Hepatocyte (in vitro differentiated cells): ENCODE measurements at regions not wholly inside any gene's neighbourhood (a gene's known extent, or its start where the extent isn't known, plus 50 kb on each side); places are given as distances from the start of the nearest gene placed in this dataset.
A peak's percentile ranks its signal among the peaks of the same experiment; 100 is the strongest.

Experiments
- DNase-seq: peaks from one replicate; pipeline ENCODE4 v3.0.0-alpha.2; 2016; ENCODE audit warnings: low spot score
- H2AFZ ChIP-seq: fragments of 200-600 bp; sonication (generic); 2 replicates; pipeline ENCODE4 v1.6.0; 2016; ENCODE audit warnings: antibody characterized with exemption, mild to moderate bottlenecking
- H3K27ac ChIP-seq: fragments of 200-600 bp; sonication (generic); 2 replicates; pipeline ENCODE4 v1.5.1; 2016; ENCODE audit warnings: mild to moderate bottlenecking
- H3K27me3 ChIP-seq: fragments of 200-600 bp; sonication (generic); 2 replicates; pipeline ENCODE4 v1.6.1; 2016
- H3K36me3 ChIP-seq: fragments of 200-600 bp; sonication (generic); replicated peaks from 2 replicates; pipeline ENCODE4 v1.5.1; 2016; ENCODE audit warnings: low read depth; ENCODE audit not compliant: insufficient read depth
- H3K4me1 ChIP-seq: fragments of 200-600 bp; sonication (generic); 2 replicates; pipeline ENCODE4 v1.5.1; 2016; ENCODE audit warnings: mild to moderate bottlenecking, moderate library complexity; ENCODE audit not compliant: insufficient read depth
- H3K4me2 ChIP-seq: fragments of 200-600 bp; sonication (generic); 2 replicates; pipeline ENCODE4 v1.6.0; 2016
- H3K4me3 ChIP-seq: fragments of 200-600 bp; sonication (generic); 2 replicates; pipeline ENCODE4 v1.5.1; 2016; ENCODE audit warnings: mild to moderate bottlenecking
- H3K79me2 ChIP-seq: fragments of 200-600 bp; sonication (generic); 2 replicates; pipeline ENCODE4 v1.6.0; 2017; ENCODE audit warnings: mild to moderate bottlenecking
- H3K9me2 ChIP-seq: fragments of 200-600 bp; sonication (generic); replicated peaks from 2 replicates; pipeline ENCODE4 v1.6.0; 2017; ENCODE audit warnings: mild to moderate bottlenecking; ENCODE audit not compliant: insufficient read depth
- H3K9me3 ChIP-seq: fragments of 200-600 bp; sonication (generic); 2 replicates; pipeline ENCODE4 v1.5.1; 2016; ENCODE audit warnings: low read depth, mild to moderate bottlenecking
- H4K20me1 ChIP-seq: fragments of 200-600 bp; sonication (generic); 2 replicates; pipeline ENCODE4 v1.6.0; 2016; ENCODE audit warnings: mild to moderate bottlenecking; ENCODE audit not compliant: insufficient read depth, poor library complexity, severe bottlenecking
- CTCF ChIP-seq: fragments of 200-600 bp; sonication (generic); IDR thresholded peaks from 2 replicates; pipeline ENCODE4 v1.5.1; 2016; ENCODE audit warnings: antibody characterized with exemption, mild to moderate bottlenecking; ENCODE audit not compliant: poor library complexity
- EZH2 ChIP-seq: fragments of 200-600 bp; sonication (generic); IDR thresholded peaks from 2 replicates; pipeline ENCODE4 v1.6.1; 2016; ENCODE audit warnings: antibody characterized with exemption, mild to moderate bottlenecking, borderline replicate concordance
- EZH2phosphoT487 ChIP-seq: fragments of 200-600 bp; sonication (generic); IDR thresholded peaks from one replicate; pipeline ENCODE4 v1.6.1; 2018; ENCODE audit warnings: antibody characterized with exemption, mild to moderate bottlenecking, low read depth, moderate library complexity; ENCODE audit not compliant: unreplicated experiment, severe bottlenecking
- WGBS: methylation state at CpG from one replicate; pipeline ENCODE4 v1.1.6; 2016; ENCODE audit warnings: low lambda C conversion rate; ENCODE audit errors: missing lambda C conversion rate; 5-methylcytosine and 5-hydroxymethylcytosine counted together

GRCh38 chr2:7356909-7357584, 439.8 kb downstream of the RNF144A start:
- H3K27me3 ChIP-seq = no peaks in the 10 kb centered on the region
- no peaks in the 10 kb centered on the region for H3K9me3 ChIP-seq
- no peak overlapping the region for H3K27ac ChIP-seq
- no peaks in the 10 kb centered on the region for H3K4me1 ChIP-seq
- no peaks in the 10 kb centered on the region for H4K20me1 ChIP-seq
- TF ChIP-seq CTCF (no peak), EZH2phosphoT487 (no peak), EZH2 (no peak)
- H3K4me2 ChIP-seq = no peak overlapping the region
- 80% methylated on average over 11 of the region's 11 CpGs for WGBS
- peak; percentile 65 for DNase-seq
- no peak overlapping the region for H2AFZ ChIP-seq
- H3K9me2 ChIP-seq = no peaks in the 10 kb centered on the region
- H3K36me3 ChIP-seq = no peaks in the 10 kb centered on the region
- no peaks in the 10 kb centered on the region for H3K79me2 ChIP-seq
- no peak overlapping the region for H3K4me3 ChIP-seq

GRCh38 chr2:7357993-7358392, 440.8 kb downstream of the RNF144A start:
- Histone ChIP-seq H3K9me2 (no peaks in the 10 kb centered on the region), H4K20me1 (no peaks in the 10 kb centered on the region), H3K4me2 (no peak overlapping the region), H2AFZ (no peak overlapping the region), H3K27me3 (no peaks in the 10 kb centered on the region), H3K27ac (no peak overlapping the region), H3K9me3 (no peaks in the 10 kb centered on the region), H3K36me3 (no peaks in the 10 kb centered on the region), H3K4me1 (no peaks in the 10 kb centered on the region), H3K4me3 (no peak overlapping the region), H3K79me2 (no peaks in the 10 kb centered on the region)
- DNase-seq = no peak
- no peak for TF ChIP-seq CTCF
- whole genome bisulfite sequencing = 96% methylated on average over 2 of the region's 2 CpGs

- Histone ChIP-seq H3K9me3 (no peaks in the 10 kb centered on the region), H3K79me2 (no peaks in the 10 kb centered on the region), H3K36me3 (no peaks in the 10 kb centered on the region), H3K27ac (no peak overlapping the region), H2AFZ (no peak overlapping the region), H3K4me1 (no peaks in the 10 kb centered on the region), H4K20me1 (no peaks in the 10 kb centered on the region), H3K4me3 (no peak overlapping the region), H3K9me2 (no peaks in the 10 kb centered on the region), H3K27me3 (no peaks in the 10 kb centered on the region), H3K4me2 (no peak overlapping the region)
- WGBS = 61% methylated on average over 8 of the region's 8 CpGs
- no peak for DNase-seq
- TF ChIP-seq CTCF (no peak), EZH2 (no peak), EZH2phosphoT487 (no peak)
Measured at GRCh38 chr2:7358865-7359447, 441.7 kb downstream of the RNF144A start.

GRCh38 chr2:7363906-7364305, 446.7 kb downstream of the RNF144A start:
- Histone ChIP-seq H3K9me3 (no peaks in the 10 kb centered on the region), H3K4me3 (no peak overlapping the region), H2AFZ (no peak overlapping the region), H3K9me2 (no peaks in the 10 kb centered on the region), H3K79me2 (no peaks in the 10 kb centered on the region), H3K27ac (no peak overlapping the region), H3K36me3 (no peaks in the 10 kb centered on the region), H4K20me1 (no peaks in the 10 kb centered on the region), H3K4me2 (no peak overlapping the region), H3K4me1 (no peaks in the 10 kb centered on the region), H3K27me3 (no peaks in the 10 kb centered on the region)
- WGBS = 90% methylated on average over 3 of the region's 3 CpGs
- DNase-seq = no peak
- TF ChIP-seq EZH2 (no peak), CTCF (peak; percentile 10)
